SK-N-SH (cell line): ENCODE measurements at regions not wholly inside any gene's neighbourhood (a gene's known extent, or its start where the extent isn't known, plus 50 kb on each side); places are given as distances from the start of the nearest gene placed in this dataset.

Experiments used
- CTCF ChIA-PET: fragments of 300-600, 350-600 bp; formaldehyde crosslinking; extraction: SDS; loops from one replicate; lab custom pipeline; 2021; lab: Yijun Ruan, JAX
- POLR2A ChIA-PET: fragments of 350-600 bp; sonication (Branson Sonifier 250); formaldehyde crosslinking; extraction: SDS; loops from one replicate; lab custom pipeline; 2020; ENCODE audit warnings: antibody characterized with exemption, inconsistent platforms; lab: Yijun Ruan, JAX
- DNase-seq: peaks from one replicate; pipeline ENCODE4 v3.0.0; 2012
- H2AFZ ChIP-seq: fragments of 200-600 bp; sonication (generic); 2 replicates; pipeline ENCODE4 v1.8.1; 2016; ENCODE audit warnings: antibody characterized with exemption, mild to moderate bottlenecking, low read depth
- H3F3A ChIP-seq: fragments of 200-600 bp; sonication (generic); replicated peaks from 2 replicates; pipeline ENCODE3; 2016; ENCODE audit warnings: antibody characterized with exemption, mild to moderate bottlenecking; ENCODE audit not compliant: insufficient read depth
- H3K27ac ChIP-seq, 2 experiments: fragments of 200-500 bp in 1 of 2; fragments of 200-600 bp in 1 of 2; sonication (Bioruptor generic) in 1 of 2; sonication (generic), shearing (Covaris generic) in 1 of 2; 2 replicates each; pipeline versions ENCODE4 v1.5.1 to v1.6.1; 2014 to 2016; ENCODE audit warnings: low read depth in 2 of 2, inconsistent platforms in 1 of 2, low read length in 1 of 2, mild to moderate bottlenecking in 1 of 2, mixed read lengths in 1 of 2
- H3K27me3 ChIP-seq: fragments of 200-600 bp; sonication (generic), shearing (Covaris generic); 2 replicates; pipeline ENCODE4 v1.6.1; 2016; ENCODE audit warnings: mixed run types; ENCODE audit not compliant: insufficient read depth
- H3K36me3 ChIP-seq, 2 experiments: fragments of 200-500 bp in 1 of 2; fragments of 200-600 bp in 1 of 2; sonication (Bioruptor generic) in 1 of 2; sonication (generic) in 1 of 2; replicated peaks in 1 of 2; 2 replicates each; pipeline versions ENCODE3 to v1.5.1; 2014 to 2016; ENCODE audit warnings: low read length in 1 of 2, mild to moderate bottlenecking in 1 of 2; ENCODE audit not compliant: insufficient read depth in 2 of 2, control insufficient read depth in 1 of 2
- H3K4me1 ChIP-seq, 2 experiments: fragments of 200-500 bp in 1 of 2; fragments of 200-600 bp in 1 of 2; sonication (Bioruptor generic) in 1 of 2; sonication (generic), shearing (Covaris generic) in 1 of 2; 2 replicates each; pipeline versions ENCODE4 v1.5.1 to v1.6.1; 2014 to 2016; ENCODE audit warnings: low read depth in 1 of 2, low read length in 1 of 2, mixed run types in 1 of 2; ENCODE audit not compliant: insufficient read depth in 2 of 2, control insufficient read depth in 1 of 2
- H3K4me2 ChIP-seq: fragments of 200-600 bp; sonication (generic), shearing (Covaris generic); 2 replicates; pipeline ENCODE4 v1.6.1; 2017; ENCODE audit warnings: mixed run types
- H3K4me3 ChIP-seq, 2 experiments: fragments of 200-500 bp in 1 of 2; fragments of 200-600 bp in 1 of 2; sonication (Bioruptor generic) in 1 of 2; sonication (generic), shearing (Covaris generic) in 1 of 2; 2 replicates each; pipeline versions ENCODE4 v1.5.1 to v1.8.1; 2014 to 2016; ENCODE audit warnings: low read depth in 2 of 2, inconsistent platforms in 1 of 2, low read length in 1 of 2, mild to moderate bottlenecking in 1 of 2, mixed read lengths in 1 of 2, moderate library complexity in 1 of 2
- H3K79me2 ChIP-seq: fragments of 200-600 bp; sonication (generic); 2 replicates; pipeline ENCODE4 v1.8.1; 2017; ENCODE audit warnings: mild to moderate bottlenecking; ENCODE audit not compliant: insufficient read depth
- H3K9ac ChIP-seq: fragments of 200-600 bp; sonication (generic); 2 replicates; pipeline ENCODE4 v1.6.1; 2017; ENCODE audit warnings: mixed run types
- H3K9me2 ChIP-seq: fragments of 200-600 bp; sonication (generic); 2 replicates; pipeline ENCODE4 v1.6.1; 2017; ENCODE audit warnings: mixed run types
- H3K9me3 ChIP-seq: fragments of 200-600 bp; sonication (generic); 2 replicates; pipeline ENCODE4 v1.6.1; 2017; ENCODE audit warnings: mixed run types, mild to moderate bottlenecking, moderate library complexity
- H4K20me1 ChIP-seq: fragments of 200-600 bp; sonication (generic); 2 replicates; pipeline ENCODE4 v1.6.1; 2017; ENCODE audit warnings: mild to moderate bottlenecking, mixed run types; ENCODE audit not compliant: insufficient read depth
- CHD2 ChIP-seq: fragments of 150-350 bp; IDR thresholded peaks from 2 replicates; pipeline ENCODE4 v1.6.1; 2018; ENCODE audit warnings: low read length; ENCODE audit not compliant: partially characterized antibody
- CTCF ChIP-seq: fragments of 200-600 bp; sonication (generic); IDR thresholded peaks from 2 replicates; pipeline ENCODE4 v1.6.1; 2017; ENCODE audit warnings: antibody characterized with exemption, mild to moderate bottlenecking, moderate library complexity
- EP300 ChIP-seq, 2 experiments: IDR thresholded peaks; 2 replicates each; pipeline versions ENCODE4 v1.4.0 to v1.6.1; 2012; ENCODE audit warnings: borderline replicate concordance in 1 of 2, low read depth in 1 of 2, low read length in 1 of 2
- FOXJ3 ChIP-seq: sonication (generic); formaldehyde crosslinking; IDR thresholded peaks from 2 replicates; pipeline ENCODE4 v1.5.1; 2020; ENCODE audit warnings: mild to moderate bottlenecking, missing genetic modification reagents
- GATA2 ChIP-seq: sonication (generic); formaldehyde crosslinking; IDR thresholded peaks from 2 replicates; pipeline ENCODE4 v1.5.0; 2020; ENCODE audit warnings: mild to moderate bottlenecking, missing genetic modification reagents
- MAX ChIP-seq: IDR thresholded peaks from 2 replicates; pipeline ENCODE4 v1.4.0; 2012; ENCODE audit warnings: low read depth
- REST ChIP-seq: IDR thresholded peaks from 2 replicates; pipeline ENCODE4 v1.6.1; 2012; ENCODE audit warnings: mild to moderate bottlenecking, low read depth, low read length, moderate library complexity
- SMC3 ChIP-seq: IDR thresholded peaks from 2 replicates; pipeline ENCODE4 v1.6.1; 2012; ENCODE audit warnings: low read depth, low read length, improper control_type of control experiment
- TAF1 ChIP-seq: IDR thresholded peaks from 2 replicates; pipeline ENCODE4 v1.6.1; 2012; ENCODE audit warnings: low read depth, mild to moderate bottlenecking, low read length, moderate library complexity, borderline replicate concordance
- USF2 ChIP-seq: fragments of 150-350 bp; IDR thresholded peaks from 2 replicates; pipeline ENCODE4 v1.6.1; 2017; ENCODE audit warnings: antibody characterized with exemption, low read length, low read depth, borderline replicate concordance
- YY1 ChIP-seq: IDR thresholded peaks from 2 replicates; pipeline ENCODE4 v1.4.0; 2012; ENCODE audit warnings: low read depth, mild to moderate bottlenecking
- ZBTB33 ChIP-seq: IDR thresholded peaks from 2 replicates; pipeline ENCODE4 v1.4.0; 2012; ENCODE audit warnings: low read depth, borderline replicate concordance
- WGBS: methylation state at CpG from one replicate; pipeline ENCODE4 v1.1.6; 2017; ENCODE audit warnings: low lambda C conversion rate; 5-methylcytosine and 5-hydroxymethylcytosine counted together

- Histone ChIP-seq H3K4me3 (no peak overlapping the region), H3K27ac (no peak overlapping the region), H3K9me2 (no peaks in the 10 kb centered on the region), H3K4me2 (no peak overlapping the region), H3K9me3 (no peaks in the 10 kb centered on the region), H3K36me3 (no peaks in the 10 kb centered on the region), H2AFZ (no peak overlapping the region), H3K9ac (no peak overlapping the region), H3K4me1 (peaks cover 0 to 4% of the 10 kb centered on the region in 2 experiments; a peak in 2 of 4 replicates), H4K20me1 (no peaks in the 10 kb centered on the region), H3K79me2 (no peaks in the 10 kb centered on the region), H3K27me3 (no peaks in the 10 kb centered on the region), H3F3A (peaks cover 6% of the 10 kb centered on the region)
- TF ChIP-seq MAX = no peak
- TF ChIP-seq ZBTB33 = no peak
- no peak for TF ChIP-seq USF2
- TF ChIP-seq CHD2 = no peak
- TF ChIP-seq FOXJ3 (CRISPR knock-in tag) = no peak
- no peak for TF ChIP-seq GATA2 (CRISPR knock-in tag)
- no peak for TF ChIP-seq REST
- TF ChIP-seq SMC3 = no peak
- no peak for TF ChIP-seq EP300 (IDR thresholded peaks at IDR 0.05; ENCODE audit: borderline replicate concordance in 1 of 2, low read depth in 1 of 2, low read length in 1 of 2)
- TF ChIP-seq YY1 = no peak
- TF ChIP-seq CTCF = no peak
- TF ChIP-seq TAF1 = no peak
- ChIA-PET POLR2A (no interaction called here), CTCF (no interaction called here)
- WGBS = 56% methylated on average over 5 of the region's 31 CpGs
- DNase-seq = no peak
Measured at GRCh38 chr15:88741671-88742070, 61.6 kb upstream of the ACAN start.
